Keratinocyte (primary cell): ENCODE measurements at regions not wholly inside any gene's neighbourhood (a gene's known extent, or its start where the extent isn't known, plus 50 kb on each side); places are given as distances from the start of the nearest gene placed in this dataset.

Experiments
- DNase-seq: peaks from one replicate; pipeline ENCODE4 v3.0.0-alpha.2; 2011; ENCODE audit warnings: low read depth, missing footprints, low spot score
- FAIRE-seq: peaks from 2 replicates; lab custom pipeline; 2011; peaks lifted over from hg19 to GRCh38; lab: Jason Lieb, UNC
- H2AFZ ChIP-seq: 2 replicates; pipeline ENCODE4 v1.6.0; 2012; ENCODE audit warnings: low read length, control low read depth, inconsistent platforms; ENCODE audit not compliant: control insufficient read depth
- H3K27ac ChIP-seq: 2 replicates; pipeline ENCODE4 v1.5.1; 2011; ENCODE audit warnings: low read length; ENCODE audit not compliant: control insufficient read depth, insufficient read depth
- H3K27me3 ChIP-seq: 3 replicates; pipeline ENCODE4 v1.6.0; 2011; ENCODE audit warnings: low read length; ENCODE audit not compliant: control insufficient read depth, insufficient read depth; ENCODE audit errors: extremely low read depth
- H3K36me3 ChIP-seq, 2 experiments: 2 replicates in 1 of 2; 3 replicates in 1 of 2; pipeline ENCODE4 v1.5.1; 2011; ENCODE audit warnings: low read length in 2 of 2, mild to moderate bottlenecking in 1 of 2; ENCODE audit not compliant: control insufficient read depth in 2 of 2, insufficient read depth in 2 of 2; ENCODE audit errors: extremely low read depth in 1 of 2
- H3K4me1 ChIP-seq: 3 replicates; pipeline ENCODE4 v1.5.1; 2011; ENCODE audit warnings: low read length; ENCODE audit not compliant: control insufficient read depth, insufficient read depth; ENCODE audit errors: extremely low read depth
- H3K4me2 ChIP-seq: 3 replicates; pipeline ENCODE4 v1.6.0; 2011; ENCODE audit warnings: low read depth, low read length; ENCODE audit not compliant: control insufficient read depth, insufficient read depth; ENCODE audit errors: extremely low read depth
- H3K4me3 ChIP-seq, 3 experiments: fragments of 200-600 bp in 1 of 3; sonication (generic) in 1 of 3; 2 replicates in 2 of 3; 3 replicates in 1 of 3; pipeline ENCODE4 v1.5.1; 2011 to 2016; ENCODE audit warnings: low read length in 3 of 3, mild to moderate bottlenecking in 3 of 3, control low read depth in 2 of 3, inconsistent platforms in 1 of 3, low read depth in 1 of 3, mixed read lengths in 1 of 3, mixed run types in 1 of 3, moderate library complexity in 1 of 3; ENCODE audit not compliant: control insufficient read depth in 2 of 3, insufficient read depth in 2 of 3; ENCODE audit errors: extremely low read depth in 1 of 3
- H3K79me2 ChIP-seq: 2 replicates; pipeline ENCODE4 v1.6.0; 2012; ENCODE audit warnings: low read length; ENCODE audit not compliant: control insufficient read depth, insufficient read depth
- H3K9ac ChIP-seq: 3 replicates; pipeline ENCODE4 v1.6.0; 2011; ENCODE audit warnings: low read length; ENCODE audit not compliant: control insufficient read depth, insufficient read depth; ENCODE audit errors: extremely low read depth
- H3K9me1 ChIP-seq: 3 replicates; pipeline ENCODE4 v1.6.0; 2011; ENCODE audit warnings: low read length; ENCODE audit not compliant: control insufficient read depth, insufficient read depth; ENCODE audit errors: extremely low read depth
- H3K9me3 ChIP-seq: 2 replicates; pipeline ENCODE4 v1.5.1; 2012; ENCODE audit warnings: low read depth, low read length; ENCODE audit not compliant: control insufficient read depth
- H4K20me1 ChIP-seq: 3 replicates; pipeline ENCODE4 v1.6.0; 2011; ENCODE audit warnings: low read length; ENCODE audit not compliant: control insufficient read depth, insufficient read depth; ENCODE audit errors: extremely low read depth
- EZH2 ChIP-seq: IDR thresholded peaks from one replicate; pipeline ENCODE4 v1.6.1; 2012; ENCODE audit warnings: inconsistent platforms, mild to moderate bottlenecking, low read length, moderate library complexity
- dilution Hi-C: fragments of 300-500 bp; cut with MboI; formaldehyde crosslinking; loops from one replicate; pipeline ENCODE4 v1.7.0; 2020; ENCODE audit warnings: low sequenced_read_pairs; ENCODE audit not compliant: extremely low pct_ligation_motif_present
- TF ChIP-seq, protein P1 (sequence below), 3 experiments: IDR thresholded peaks in 1 of 3; conservative IDR thresholded peaks in 1 of 3; optimal IDR thresholded peaks in 1 of 3; 2 replicates in 2 of 3; 3 replicates in 1 of 3; pipeline versions ENCODE3 to v1.5.1; 2011; ENCODE audit warnings: low read length in 3 of 3, mild to moderate bottlenecking in 3 of 3, moderate library complexity in 2 of 3, control low read depth in 1 of 3, inconsistent platforms in 1 of 3; ENCODE audit not compliant: insufficient read depth in 2 of 3; ENCODE audit errors: extremely low read depth in 1 of 3

DNA sequence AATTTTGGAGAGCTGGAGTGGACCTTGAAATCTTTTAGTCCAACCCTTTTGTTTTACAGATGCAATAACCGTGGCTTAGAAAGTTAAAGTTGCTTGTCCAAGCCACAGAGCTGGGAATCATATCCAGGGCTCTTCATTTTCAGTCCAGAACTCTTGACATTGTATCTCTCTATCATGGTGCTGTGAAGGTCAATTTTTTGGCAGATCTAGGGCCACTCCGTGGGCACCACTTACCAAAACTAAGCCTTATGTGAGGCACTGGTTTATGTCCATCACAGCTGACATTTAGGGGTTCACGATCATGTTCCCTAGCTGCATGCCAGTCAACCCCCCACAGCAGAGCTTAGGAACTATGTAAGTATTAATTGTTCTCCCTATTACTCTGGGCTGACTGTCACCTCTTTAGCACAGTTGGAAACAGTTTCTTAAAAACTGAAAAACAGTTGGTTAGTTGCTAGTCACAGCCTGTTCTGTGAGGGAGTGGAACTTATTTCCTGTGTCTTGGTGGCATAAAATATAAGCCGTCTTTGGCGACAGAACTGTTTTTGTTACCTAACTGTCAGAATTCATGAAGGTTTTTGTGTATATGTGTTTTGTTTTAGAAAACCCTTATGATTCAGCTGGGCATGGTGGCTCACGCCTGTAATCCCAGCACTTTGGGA, 189.6 kb upstream of the UMPS start:
- H3K4me3 ChIP-seq, result no peak overlapping the region
- dilution Hi-C loops, result no loop called here
- H3K36me3 ChIP-seq, result no peaks in the 10 kb centered on the region
- H3K9me3 ChIP-seq, result no peaks in the 10 kb centered on the region
- FAIRE-seq (no peak), DNase-seq (no peak)
- TF ChIP-seq EZH2, result no peak
- TF ChIP-seq, protein P1, sequence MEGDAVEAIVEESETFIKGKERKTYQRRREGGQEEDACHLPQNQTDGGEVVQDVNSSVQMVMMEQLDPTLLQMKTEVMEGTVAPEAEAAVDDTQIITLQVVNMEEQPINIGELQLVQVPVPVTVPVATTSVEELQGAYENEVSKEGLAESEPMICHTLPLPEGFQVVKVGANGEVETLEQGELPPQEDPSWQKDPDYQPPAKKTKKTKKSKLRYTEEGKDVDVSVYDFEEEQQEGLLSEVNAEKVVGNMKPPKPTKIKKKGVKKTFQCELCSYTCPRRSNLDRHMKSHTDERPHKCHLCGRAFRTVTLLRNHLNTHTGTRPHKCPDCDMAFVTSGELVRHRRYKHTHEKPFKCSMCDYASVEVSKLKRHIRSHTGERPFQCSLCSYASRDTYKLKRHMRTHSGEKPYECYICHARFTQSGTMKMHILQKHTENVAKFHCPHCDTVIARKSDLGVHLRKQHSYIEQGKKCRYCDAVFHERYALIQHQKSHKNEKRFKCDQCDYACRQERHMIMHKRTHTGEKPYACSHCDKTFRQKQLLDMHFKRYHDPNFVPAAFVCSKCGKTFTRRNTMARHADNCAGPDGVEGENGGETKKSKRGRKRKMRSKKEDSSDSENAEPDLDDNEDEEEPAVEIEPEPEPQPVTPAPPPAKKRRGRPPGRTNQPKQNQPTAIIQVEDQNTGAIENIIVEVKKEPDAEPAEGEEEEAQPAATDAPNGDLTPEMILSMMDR (optimal IDR thresholded peaks at IDR 0.05 in 1 of 3, IDR thresholded peaks at IDR 0.05 in 1 of 3, conservative IDR thresholded peaks at IDR 0.05 in 1 of 3; ENCODE audit: extremely low read depth in 1 of 3, insufficient read depth in 2 of 3, low read length in 3 of 3), result no peak
- no peak overlapping the region for H3K9ac ChIP-seq
- H3K27ac ChIP-seq, result no peak overlapping the region
- no peak overlapping the region for H2AFZ ChIP-seq
- H3K4me2 ChIP-seq, result no peak overlapping the region
- no peaks in the 10 kb centered on the region for H3K79me2 ChIP-seq
- no peaks in the 10 kb centered on the region for H3K4me1 ChIP-seq
- H4K20me1 ChIP-seq, result no peaks in the 10 kb centered on the region
- peaks cover 16% of the 10 kb centered on the region for H3K27me3 ChIP-seq
- H3K9me1 ChIP-seq, result no peaks in the 10 kb centered on the region

DNA sequence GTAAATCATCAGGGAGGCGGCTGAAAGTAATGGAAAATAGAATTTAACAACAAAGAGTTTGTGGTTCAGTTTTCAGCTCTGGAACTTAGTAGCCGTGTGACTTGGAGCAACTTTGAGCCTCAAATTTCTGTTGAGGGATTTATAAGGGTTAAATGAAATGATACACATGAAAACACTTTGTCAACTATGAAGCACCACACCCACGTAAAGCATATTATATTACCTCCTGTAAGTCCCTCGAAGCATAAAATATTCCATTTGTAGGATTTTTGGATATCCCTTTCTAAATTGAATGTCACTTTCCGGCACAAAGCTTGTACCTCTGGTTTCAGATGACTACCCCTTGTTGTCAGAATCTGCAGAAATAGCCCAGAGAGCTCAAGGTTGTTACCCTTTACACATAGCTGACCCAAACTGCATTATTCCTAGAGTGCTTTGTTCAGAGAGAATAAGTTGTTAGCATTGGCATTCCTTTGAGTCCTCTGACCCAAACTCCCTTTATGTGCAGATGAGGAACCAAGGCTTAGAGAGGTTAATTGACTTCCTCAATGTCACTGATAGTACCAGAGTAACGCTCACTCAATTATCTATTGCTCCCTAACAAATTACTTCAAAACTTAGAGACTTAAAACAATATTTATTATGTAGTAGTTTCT, 187.9 kb upstream of the UMPS start:
- FAIRE-seq, result no peak

More for the DNA sequence above, 187.9 kb upstream of the UMPS start:
- Histone ChIP-seq H3K27ac (no peak overlapping the region), H3K9ac (no peak overlapping the region), H3K4me1 (no peaks in the 10 kb centered on the region), H3K9me3 (no peaks in the 10 kb centered on the region), H3K4me3 (no peak overlapping the region), H3K4me2 (no peak overlapping the region), H3K79me2 (no peaks in the 10 kb centered on the region), H2AFZ (no peak overlapping the region), H3K36me3 (no peaks in the 10 kb centered on the region), H4K20me1 (no peaks in the 10 kb centered on the region), H3K27me3 (peaks cover 14% of the 10 kb centered on the region), H3K9me1 (no peaks in the 10 kb centered on the region)
- DNase-seq, result no peak
- TF ChIP-seq, protein P1 (optimal IDR thresholded peaks at IDR 0.05 in 1 of 3, IDR thresholded peaks at IDR 0.05 in 1 of 3, conservative IDR thresholded peaks at IDR 0.05 in 1 of 3; ENCODE audit: extremely low read depth in 1 of 3, insufficient read depth in 2 of 3, low read length in 3 of 3), result no peak
- no peak for TF ChIP-seq EZH2
- dilution Hi-C loops, result no loop called here
